IMR-90 (cell line): ENCODE measurements at regions not wholly inside any gene's neighbourhood (a gene's known extent, or its start where the extent isn't known, plus 50 kb on each side); places are given as distances from the start of the nearest gene placed in this dataset.

Experiments used
- ATAC-seq: fragments of 200-7000 bp; cut with Tn5 transposase; 2 replicates; pipeline ENCODE4 v1.9.1; 2020; ENCODE audit warnings: low read depth, mild to moderate bottlenecking, moderate library complexity
- BruUV-seq: library from RNA; stranded (reverse); fragments of 400-500 nt; replicated peaks from 2 replicates; lab custom pipeline; 2021; lab: Mats Ljungman, UMichigan
- CTCF ChIA-PET: fragments of 300-600 bp; formaldehyde crosslinking; extraction: SDS; loops from one replicate; lab custom pipeline; 2021; ENCODE audit warnings: antibody characterized with exemption; lab: Yijun Ruan, JAX
- POLR2A ChIA-PET: fragments of 300-600 bp; sonication (Branson Sonifier 250); formaldehyde crosslinking; loops from one replicate; lab custom pipeline; 2022; ENCODE audit warnings: antibody characterized with exemption; ENCODE audit not compliant: unreplicated experiment; lab: Charles Lee
- DNase-seq: peaks from one replicate; pipeline ENCODE4 v3.0.0; 2013
- H2AFZ ChIP-seq: replicated peaks from 2 replicates; pipeline ENCODE3; 2013; ENCODE audit warnings: low read length, mild to moderate bottlenecking; ENCODE audit not compliant: poor library complexity
- H2AK5ac ChIP-seq: 2 replicates; pipeline ENCODE4 v1.6.1; 2013; ENCODE audit warnings: low read depth, low read length, inconsistent platforms
- H2AK9ac ChIP-seq: replicated peaks from 2 replicates; pipeline ENCODE3; 2013; ENCODE audit warnings: mild to moderate bottlenecking, low read depth, low read length, moderate library complexity; ENCODE audit not compliant: poor library complexity
- H2BK120ac ChIP-seq: 2 replicates; pipeline ENCODE4 v1.6.1; 2013; ENCODE audit warnings: low read depth, low read length, inconsistent platforms
- H2BK15ac ChIP-seq: 3 replicates; pipeline ENCODE4 v1.6.1; 2013; ENCODE audit warnings: low read depth, low read length, inconsistent platforms
- H2BK20ac ChIP-seq: 2 replicates; pipeline ENCODE4 v1.6.1; 2013; ENCODE audit warnings: low read depth, mild to moderate bottlenecking, inconsistent platforms, low read length, moderate library complexity
- H2BK5ac ChIP-seq: 2 replicates; pipeline ENCODE4 v1.6.1; 2013; ENCODE audit warnings: mild to moderate bottlenecking, low read depth, low read length, inconsistent platforms; ENCODE audit not compliant: poor library complexity, severe bottlenecking
- H3K14ac ChIP-seq: replicated peaks from 2 replicates; pipeline ENCODE4 v1.6.1; 2013; ENCODE audit warnings: low read depth, low read length, inconsistent platforms
- H3K18ac ChIP-seq: 2 replicates; pipeline ENCODE4 v1.6.1; 2013; ENCODE audit warnings: low read depth, low read length, control low read depth
- H3K23ac ChIP-seq: 2 replicates; pipeline ENCODE4 v1.6.1; 2013; ENCODE audit warnings: low read depth, low read length, inconsistent platforms
- H3K27ac ChIP-seq: 2 replicates; pipeline ENCODE4 v1.5.1; 2013; ENCODE audit warnings: mild to moderate bottlenecking, control low read depth, low read length; ENCODE audit not compliant: insufficient read depth
- H3K27me3 ChIP-seq: 2 replicates; pipeline ENCODE4 v1.6.1; 2013; ENCODE audit warnings: low read length; ENCODE audit not compliant: control insufficient read depth, insufficient read depth
- H3K36me3 ChIP-seq: 2 replicates; pipeline ENCODE4 v1.6.1; 2013; ENCODE audit warnings: low read length, mixed read lengths; ENCODE audit not compliant: control insufficient read depth, insufficient read depth
- H3K4ac ChIP-seq: 2 replicates; pipeline ENCODE4 v1.6.1; 2013; ENCODE audit warnings: low read depth, low read length, inconsistent platforms
- H3K4me1 ChIP-seq: 2 replicates; pipeline ENCODE4 v1.6.1; 2013; ENCODE audit warnings: low read length, mixed read lengths; ENCODE audit not compliant: control insufficient read depth, insufficient read depth
- H3K4me2 ChIP-seq: 2 replicates; pipeline ENCODE4 v1.6.1; 2013; ENCODE audit warnings: low read depth, mild to moderate bottlenecking, control low read depth, low read length, moderate library complexity
- H3K4me3 ChIP-seq: 2 replicates; pipeline ENCODE4 v1.5.1; 2013; ENCODE audit warnings: low read depth, mild to moderate bottlenecking, control low read depth, low read length, moderate library complexity; ENCODE audit not compliant: insufficient read depth
- H3K56ac ChIP-seq: 2 replicates; pipeline ENCODE4 v1.6.1; 2013; ENCODE audit warnings: low read length, inconsistent platforms; ENCODE audit not compliant: insufficient read depth; ENCODE audit errors: extremely low read depth
- H3K79me1 ChIP-seq, 2 experiments: 2 replicates each; pipeline ENCODE4 v1.6.1; 2013; ENCODE audit warnings: low read length in 2 of 2, inconsistent platforms in 1 of 2, low read depth in 1 of 2
- H3K9ac ChIP-seq: 2 replicates; pipeline ENCODE4 v1.6.1; 2013; ENCODE audit warnings: low read depth, low read length, control low read depth
- H3K9me1 ChIP-seq: 2 replicates; pipeline ENCODE4 v1.6.1; 2013; ENCODE audit warnings: low read length, inconsistent platforms; ENCODE audit not compliant: insufficient read depth
- H3K9me3 ChIP-seq: 2 replicates; pipeline ENCODE4 v1.6.1; 2013; ENCODE audit warnings: low read length; ENCODE audit not compliant: control insufficient read depth, insufficient read depth
- H4K20me1 ChIP-seq: 2 replicates; pipeline ENCODE4 v1.6.1; 2013; ENCODE audit warnings: low read length, inconsistent platforms; ENCODE audit not compliant: insufficient read depth
- H4K5ac ChIP-seq: 2 replicates; pipeline ENCODE4 v1.6.1; 2013; ENCODE audit warnings: mild to moderate bottlenecking, low read depth, low read length, control low read depth
- H4K8ac ChIP-seq, 2 experiments: 2 replicates each; pipeline ENCODE4 v1.6.1; 2013; ENCODE audit warnings: low read depth in 2 of 2, low read length in 2 of 2, control low read depth in 1 of 2, inconsistent platforms in 1 of 2
- H4K91ac ChIP-seq: 2 replicates; pipeline ENCODE4 v1.6.1; 2013; ENCODE audit warnings: low read depth, low read length, inconsistent platforms; ENCODE audit not compliant: insufficient read depth
- BHLHE40 ChIP-seq: fragments of 150-350 bp; IDR thresholded peaks from 2 replicates; pipeline ENCODE4 v1.6.1; 2016; ENCODE audit warnings: mild to moderate bottlenecking, low read depth, low read length
- CEBPB ChIP-seq: IDR thresholded peaks from 2 replicates; pipeline ENCODE4 v1.6.1; 2012; ENCODE audit warnings: low read depth, low read length, improper control_type of control experiment
- CHD1 ChIP-seq: IDR thresholded peaks from 2 replicates; pipeline ENCODE4 v1.6.1; 2012; ENCODE audit warnings: low read depth, low read length, improper control_type of control experiment
- FOS ChIP-seq: fragments of 150-350 bp; IDR thresholded peaks from 2 replicates; pipeline ENCODE4 v1.6.1; 2016; ENCODE audit warnings: low read depth, low read length
- MAFK ChIP-seq: IDR thresholded peaks from 2 replicates; pipeline ENCODE4 v1.6.1; 2012; ENCODE audit warnings: low read depth, low read length, improper control_type of control experiment
- MAZ ChIP-seq: IDR thresholded peaks from 2 replicates; pipeline ENCODE4 v1.6.1; 2012; ENCODE audit warnings: low read depth, mild to moderate bottlenecking, low read length, improper control_type of control experiment, moderate library complexity, borderline replicate concordance
- MXI1 ChIP-seq: IDR thresholded peaks from 2 replicates; pipeline ENCODE4 v1.6.1; 2012; ENCODE audit warnings: low read depth, mild to moderate bottlenecking, low read length, moderate library complexity, borderline replicate concordance
- NFE2L2 ChIP-seq: fragments of 150-350 bp; IDR thresholded peaks from 2 replicates; pipeline ENCODE4 v1.6.1; 2016; ENCODE audit warnings: low read depth, mild to moderate bottlenecking, low read length
- POLR2A ChIP-seq: IDR thresholded peaks from 2 replicates; pipeline ENCODE4 v1.6.1; 2012; ENCODE audit warnings: mild to moderate bottlenecking, low read depth, low read length
- RAD21 ChIP-seq: IDR thresholded peaks from 2 replicates; pipeline ENCODE4 v1.6.1; 2012; ENCODE audit warnings: low read length, improper control_type of control experiment
- RCOR1 ChIP-seq: IDR thresholded peaks from 2 replicates; pipeline ENCODE4 v1.6.1; 2012; ENCODE audit warnings: mild to moderate bottlenecking, low read length, improper control_type of control experiment; ENCODE audit not compliant: insufficient replicate concordance
- RFX5 ChIP-seq: IDR thresholded peaks from 2 replicates; pipeline ENCODE4 v1.8.0; 2012; ENCODE audit warnings: low read depth, mild to moderate bottlenecking, low read length, moderate library complexity
- SMC3 ChIP-seq: fragments of 150-350 bp; IDR thresholded peaks from 2 replicates; pipeline ENCODE4 v1.6.1; 2016; ENCODE audit warnings: low read depth, mild to moderate bottlenecking, antibody characterized with exemption, low read length, moderate library complexity
- WGBS, 2 experiments: methylation state at CpG; one replicate each; pipeline versions ENCODE4 v1.1.5 to v1.1.7; 2013; ENCODE audit warnings: missing lambda C conversion rate in 2 of 2; ENCODE audit not compliant: insufficient read length in 1 of 2; ENCODE audit errors: extremely low coverage in 2 of 2; 5-methylcytosine and 5-hydroxymethylcytosine counted together
- dilution Hi-C: fragments of 300-500 bp; cut with HindIII; formaldehyde crosslinking; loops from one replicate; pipeline ENCODE4 v1.14.3; 2018; ENCODE audit warnings: low sequenced_read_pairs; ENCODE audit not compliant: unreplicated experiment
- in situ Hi-C: fragments of 300-500 bp; cut with MboI; formaldehyde crosslinking; loops from 3 replicates; pipeline ENCODE4 v1.14.3; 2019; ENCODE audit warnings: low sequenced_read_pairs, inconsistent platforms, mixed read lengths
- intact Hi-C: fragments of 100-400 bp; cut with micrococcal nuclease; formaldehyde crosslinking; loops from 2 replicates; pipeline ENCODE4 v1.10.0; 2022
- TF ChIP-seq, protein P1 (sequence below): fragments of 150-350 bp; IDR thresholded peaks from 2 replicates; pipeline ENCODE4 v1.6.1; 2016; ENCODE audit warnings: low read depth, mild to moderate bottlenecking, low read length, moderate library complexity, borderline replicate concordance
- TF ChIP-seq, protein P2 (sequence below): conservative IDR thresholded peaks from 2 replicates; pipeline ENCODE4 v1.5.1; 2012; ENCODE audit warnings: mild to moderate bottlenecking, low read depth, low read length, improper control_type of control experiment
- TF ChIP-seq, protein P3 (sequence below): fragments of 150-350 bp; IDR thresholded peaks from 2 replicates; pipeline ENCODE4 v1.6.1; 2017; ENCODE audit warnings: mild to moderate bottlenecking, antibody characterized with exemption, low read length, low read depth

DNA sequence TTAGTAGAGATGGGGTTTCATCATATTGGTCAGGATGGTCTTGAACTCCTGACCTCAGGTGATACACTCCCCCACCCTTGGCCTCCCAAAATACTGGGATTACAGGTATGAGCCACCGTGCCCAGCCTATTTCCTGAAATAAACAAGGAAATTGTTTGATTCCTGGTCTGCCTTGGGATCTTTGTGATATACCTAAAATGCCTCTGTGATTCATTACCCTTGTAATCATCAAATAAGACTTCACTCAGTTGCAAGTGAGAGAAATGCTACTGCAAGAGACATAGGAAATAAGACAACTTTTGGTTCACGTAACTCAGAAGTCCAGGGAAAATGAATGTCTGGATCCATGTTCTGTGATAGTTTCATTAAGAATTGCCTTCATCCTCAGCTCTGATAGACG, 173.2 kb upstream of the MARCKS start:
- Histone ChIP-seq H3K9me1 (no peaks in the 10 kb centered on the region), H3K14ac (no peak overlapping the region; the same call in 1 of the 2 replicates), H2AFZ (no peak overlapping the region), H3K4me1 (no peaks in the 10 kb centered on the region; the same call in 1 of the 2 replicates), H3K27me3 (peaks cover 6% of the 10 kb centered on the region; the same call in 1 of the 2 replicates), H3K36me3 (no peaks in the 10 kb centered on the region), H3K23ac (no peak overlapping the region), H2BK20ac (no peak overlapping the region), H3K56ac (no peak overlapping the region), H2BK15ac (no peak overlapping the region), H2AK5ac (no peak overlapping the region), H3K4me3 (no peak overlapping the region), H3K79me1 (no peaks in the 10 kb centered on the region), H3K18ac (no peak overlapping the region), H3K9ac (no peak overlapping the region), H4K20me1 (no peaks in the 10 kb centered on the region), H4K5ac (no peak overlapping the region), H3K27ac (no peak overlapping the region), H3K4me2 (no peak overlapping the region), H2BK5ac (no peak overlapping the region), H4K91ac (no peak overlapping the region), H2AK9ac (no peak overlapping the region), H3K9me3 (no peaks in the 10 kb centered on the region), H4K8ac (no peak overlapping the region), H2BK120ac (no peak overlapping the region), H3K4ac (no peak overlapping the region)
- no peak for ATAC-seq
- TF ChIP-seq RCOR1 (no peak), MXI1 (no peak), POLR2A (no peak), CHD1 (no peak), FOS (no peak), MAFK (no peak), BHLHE40 (no peak), CEBPB (no peak), NFE2L2 (no peak), SMC3 (no peak), MAZ (no peak), RAD21 (no peak), RFX5 (no peak)
- TF ChIP-seq, protein P1, sequence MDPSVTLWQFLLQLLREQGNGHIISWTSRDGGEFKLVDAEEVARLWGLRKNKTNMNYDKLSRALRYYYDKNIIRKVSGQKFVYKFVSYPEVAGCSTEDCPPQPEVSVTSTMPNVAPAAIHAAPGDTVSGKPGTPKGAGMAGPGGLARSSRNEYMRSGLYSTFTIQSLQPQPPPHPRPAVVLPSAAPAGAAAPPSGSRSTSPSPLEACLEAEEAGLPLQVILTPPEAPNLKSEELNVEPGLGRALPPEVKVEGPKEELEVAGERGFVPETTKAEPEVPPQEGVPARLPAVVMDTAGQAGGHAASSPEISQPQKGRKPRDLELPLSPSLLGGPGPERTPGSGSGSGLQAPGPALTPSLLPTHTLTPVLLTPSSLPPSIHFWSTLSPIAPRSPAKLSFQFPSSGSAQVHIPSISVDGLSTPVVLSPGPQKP = no peak
- TF ChIP-seq, protein P2, sequence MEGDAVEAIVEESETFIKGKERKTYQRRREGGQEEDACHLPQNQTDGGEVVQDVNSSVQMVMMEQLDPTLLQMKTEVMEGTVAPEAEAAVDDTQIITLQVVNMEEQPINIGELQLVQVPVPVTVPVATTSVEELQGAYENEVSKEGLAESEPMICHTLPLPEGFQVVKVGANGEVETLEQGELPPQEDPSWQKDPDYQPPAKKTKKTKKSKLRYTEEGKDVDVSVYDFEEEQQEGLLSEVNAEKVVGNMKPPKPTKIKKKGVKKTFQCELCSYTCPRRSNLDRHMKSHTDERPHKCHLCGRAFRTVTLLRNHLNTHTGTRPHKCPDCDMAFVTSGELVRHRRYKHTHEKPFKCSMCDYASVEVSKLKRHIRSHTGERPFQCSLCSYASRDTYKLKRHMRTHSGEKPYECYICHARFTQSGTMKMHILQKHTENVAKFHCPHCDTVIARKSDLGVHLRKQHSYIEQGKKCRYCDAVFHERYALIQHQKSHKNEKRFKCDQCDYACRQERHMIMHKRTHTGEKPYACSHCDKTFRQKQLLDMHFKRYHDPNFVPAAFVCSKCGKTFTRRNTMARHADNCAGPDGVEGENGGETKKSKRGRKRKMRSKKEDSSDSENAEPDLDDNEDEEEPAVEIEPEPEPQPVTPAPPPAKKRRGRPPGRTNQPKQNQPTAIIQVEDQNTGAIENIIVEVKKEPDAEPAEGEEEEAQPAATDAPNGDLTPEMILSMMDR = no peak
- TF ChIP-seq, protein P3, sequence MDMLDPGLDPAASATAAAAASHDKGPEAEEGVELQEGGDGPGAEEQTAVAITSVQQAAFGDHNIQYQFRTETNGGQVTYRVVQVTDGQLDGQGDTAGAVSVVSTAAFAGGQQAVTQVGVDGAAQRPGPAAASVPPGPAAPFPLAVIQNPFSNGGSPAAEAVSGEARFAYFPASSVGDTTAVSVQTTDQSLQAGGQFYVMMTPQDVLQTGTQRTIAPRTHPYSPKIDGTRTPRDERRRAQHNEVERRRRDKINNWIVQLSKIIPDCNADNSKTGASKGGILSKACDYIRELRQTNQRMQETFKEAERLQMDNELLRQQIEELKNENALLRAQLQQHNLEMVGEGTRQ = no peak
- intact Hi-C loops (no loop called here), in situ Hi-C loops (no loop called here), dilution Hi-C loops (no loop called here)
- no TSS peak for BruUV-seq
- POLR2A ChIA-PET = interaction anchor here (0.7 kb wide), 1 partner anchor 8 kb away, joined by 5 read pairs; no protein-coding TSS in a partner anchor
- CTCF ChIA-PET = interaction anchor here (0.6 kb wide), 1 partner anchor 58 kb away, joined by 5 read pairs; no protein-coding TSS in a partner anchor
- DNase-seq = no peak
- WGBS, 2 experiments = 100% methylated on average over 1 of the region's 3 CpGs; no CpG with 5 or more reads in 1 of the 2 experiments
